GM12872 (cell line): ENCODE measurements at regions not wholly inside any gene's neighbourhood (a gene's known extent, or its start where the extent isn't known, plus 50 kb on each side); places are given as distances from the start of the nearest gene placed in this dataset.

Experiments
- TF ChIP-seq, protein P1 (sequence below): IDR thresholded peaks from 3 replicates; pipeline ENCODE4 v1.5.1; 2011; ENCODE audit warnings: low read depth, mild to moderate bottlenecking, low read length, moderate library complexity; ENCODE audit not compliant: insufficient read depth

DNA sequence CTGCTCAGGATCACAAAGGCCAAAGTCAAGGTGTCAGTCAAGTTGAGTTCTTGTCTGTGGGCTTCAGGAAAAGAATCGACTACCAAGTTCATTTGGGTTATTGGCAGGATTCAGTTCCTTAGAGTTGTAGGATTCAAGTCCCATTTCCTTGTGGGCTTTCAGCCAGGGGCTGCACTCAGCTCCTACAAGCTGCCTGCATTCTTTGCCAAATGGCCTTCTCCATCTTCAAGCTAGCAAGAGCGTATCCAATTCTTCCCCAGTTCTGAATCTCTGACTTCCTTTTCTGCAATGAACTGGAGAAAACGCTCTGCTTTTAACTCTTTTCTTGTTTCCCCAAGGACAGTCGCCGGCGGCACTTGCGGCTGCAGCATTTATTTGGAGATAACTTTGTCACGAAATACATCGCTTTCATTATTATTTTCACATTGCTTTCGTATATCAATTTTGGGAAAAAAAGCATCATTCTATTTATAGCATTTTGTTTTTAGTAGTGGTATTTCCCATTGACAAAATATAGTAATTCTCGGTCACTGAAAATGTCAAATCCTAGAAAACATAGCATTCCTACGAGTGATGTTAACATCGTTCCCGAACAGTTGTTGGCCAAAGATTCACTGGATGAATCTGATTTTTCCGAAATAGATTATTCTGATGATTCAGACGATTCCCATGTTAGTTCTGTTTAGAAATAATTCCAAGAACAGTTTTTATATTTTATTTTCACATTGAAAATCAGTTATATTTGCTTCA is 59.6 kb upstream of the SERPINE2 start:
- TF ChIP-seq, protein P1, sequence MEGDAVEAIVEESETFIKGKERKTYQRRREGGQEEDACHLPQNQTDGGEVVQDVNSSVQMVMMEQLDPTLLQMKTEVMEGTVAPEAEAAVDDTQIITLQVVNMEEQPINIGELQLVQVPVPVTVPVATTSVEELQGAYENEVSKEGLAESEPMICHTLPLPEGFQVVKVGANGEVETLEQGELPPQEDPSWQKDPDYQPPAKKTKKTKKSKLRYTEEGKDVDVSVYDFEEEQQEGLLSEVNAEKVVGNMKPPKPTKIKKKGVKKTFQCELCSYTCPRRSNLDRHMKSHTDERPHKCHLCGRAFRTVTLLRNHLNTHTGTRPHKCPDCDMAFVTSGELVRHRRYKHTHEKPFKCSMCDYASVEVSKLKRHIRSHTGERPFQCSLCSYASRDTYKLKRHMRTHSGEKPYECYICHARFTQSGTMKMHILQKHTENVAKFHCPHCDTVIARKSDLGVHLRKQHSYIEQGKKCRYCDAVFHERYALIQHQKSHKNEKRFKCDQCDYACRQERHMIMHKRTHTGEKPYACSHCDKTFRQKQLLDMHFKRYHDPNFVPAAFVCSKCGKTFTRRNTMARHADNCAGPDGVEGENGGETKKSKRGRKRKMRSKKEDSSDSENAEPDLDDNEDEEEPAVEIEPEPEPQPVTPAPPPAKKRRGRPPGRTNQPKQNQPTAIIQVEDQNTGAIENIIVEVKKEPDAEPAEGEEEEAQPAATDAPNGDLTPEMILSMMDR: no peak

DNA sequence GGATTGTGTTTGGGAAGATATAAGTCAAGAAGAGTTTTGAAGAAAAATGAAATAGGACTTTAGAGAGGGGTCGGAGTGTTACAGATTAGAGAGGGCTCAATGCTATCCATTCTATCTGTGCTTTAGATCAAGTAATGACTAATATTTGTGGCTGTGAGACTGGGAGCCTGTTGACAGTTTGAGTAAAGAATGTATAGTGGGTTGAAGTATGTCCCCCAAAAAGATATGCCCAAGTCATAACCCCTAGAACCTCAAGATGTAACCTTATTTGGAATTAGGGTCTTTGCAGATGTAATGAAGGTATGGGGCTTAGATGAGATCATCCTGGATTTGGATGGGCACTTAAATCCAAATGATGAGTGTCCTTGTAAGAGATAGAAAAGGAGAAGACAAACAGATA is 55.3 kb upstream of the SERPINE2 start:
- TF ChIP-seq, protein P1: no peak
